ENCODE measurements at regions not wholly inside any gene's neighbourhood (a gene's known extent, or its start where the extent isn't known, plus 50 kb on each side); places are given as distances from the start of the nearest gene placed in this dataset.
"Not testable (repeated sequence)": the region's sequence is repeated elsewhere in the genome, so short reads cannot be mapped to it uniquely, and the experiment has no call there.

- POLR2A ChIA-PET; H3K9me3 Mint-ChIP-seq; CTCF ChIA-PET; H3K4me1 Mint-ChIP-seq; H3K36me3 Mint-ChIP-seq (ENCODE audit: low read depth); H3K27me3 Mint-ChIP-seq: not testable (repeated sequence)
- peak; percentile 62 for DNase-seq
- H3K27ac Mint-ChIP-seq, result peak overlapping the region; percentile 85
- H3K4me3 Mint-ChIP-seq, result peak overlapping the region; percentile 96
Measured at GRCh38 chr20:26009402-26010223, 313.0 kb upstream of the ZNF337 start.

DNA sequence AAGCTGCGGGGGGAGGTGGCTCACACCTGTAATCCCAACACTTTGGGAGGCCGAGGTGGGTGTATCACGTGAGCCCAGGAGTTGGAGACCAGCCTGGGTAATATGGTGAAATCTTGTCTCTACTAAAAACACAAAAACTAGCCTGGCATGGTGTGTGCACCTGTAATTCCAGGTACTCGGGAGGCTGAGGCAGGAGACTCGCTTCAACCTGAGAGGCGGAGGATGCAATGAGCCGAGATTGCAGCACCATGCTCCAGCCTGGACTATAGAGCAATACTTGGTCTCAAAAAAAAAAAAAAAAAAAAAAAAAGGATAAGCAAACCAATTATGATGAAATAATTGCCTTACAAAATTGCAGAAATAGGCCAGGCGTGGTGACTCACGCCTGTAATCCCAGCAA is 311.4 kb upstream of the ZNF337 start:
- CTCF ChIA-PET; POLR2A ChIA-PET; H3K36me3 Mint-ChIP-seq (ENCODE audit: low read depth); H3K27me3 Mint-ChIP-seq; DNase-seq; H3K9me3 Mint-ChIP-seq; H3K27ac Mint-ChIP-seq; H3K4me3 Mint-ChIP-seq; H3K4me1 Mint-ChIP-seq: not testable (repeated sequence)

DNA sequence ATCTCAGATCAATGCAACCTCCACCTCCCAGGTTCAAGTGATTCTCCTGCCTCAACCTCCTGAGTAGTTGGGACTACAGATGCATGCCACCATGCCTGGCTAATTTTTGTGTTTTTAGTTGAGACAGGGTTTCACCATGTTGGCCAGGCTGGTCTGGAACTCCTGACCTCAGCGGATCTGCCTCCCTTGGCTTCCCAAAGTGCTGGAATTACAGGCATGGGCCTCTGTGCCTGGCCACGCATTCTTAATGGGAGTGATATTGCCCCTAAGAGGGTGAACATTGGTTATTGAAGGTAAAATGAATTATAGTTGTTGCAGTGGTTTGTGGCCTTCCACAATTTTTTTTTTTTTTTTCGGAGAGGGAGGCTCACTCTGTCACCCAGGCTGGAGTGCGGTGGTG is 309.5 kb upstream of the ZNF337 start:
- H3K27me3 Mint-ChIP-seq; H3K4me1 Mint-ChIP-seq; H3K4me3 Mint-ChIP-seq; H3K27ac Mint-ChIP-seq; POLR2A ChIA-PET; DNase-seq; CTCF ChIA-PET; H3K9me3 Mint-ChIP-seq; H3K36me3 Mint-ChIP-seq (ENCODE audit: low read depth): not testable (repeated sequence)

DNA sequence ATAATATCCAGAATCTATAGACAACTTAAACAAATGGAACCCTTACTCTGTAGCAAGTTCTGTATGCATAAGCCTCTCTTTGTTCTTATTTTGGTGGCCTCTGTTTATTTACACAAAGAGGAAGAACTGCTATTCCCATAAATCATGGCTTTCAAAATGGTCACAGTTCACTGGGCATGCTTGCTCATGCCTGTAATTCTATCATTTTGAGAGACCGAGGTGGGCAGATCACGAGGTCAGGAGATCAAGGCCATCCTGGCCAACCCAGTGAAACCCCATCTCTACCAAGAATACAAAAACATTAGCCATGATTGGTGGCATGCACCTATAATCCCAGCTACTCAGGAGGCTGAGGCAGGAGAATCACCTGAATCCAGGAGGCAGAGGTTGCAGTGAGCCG is 307.3 kb upstream of the ZNF337 start:
- CTCF ChIA-PET; H3K4me3 Mint-ChIP-seq; H3K27me3 Mint-ChIP-seq; H3K36me3 Mint-ChIP-seq (ENCODE audit: low read depth); H3K27ac Mint-ChIP-seq; H3K4me1 Mint-ChIP-seq; POLR2A ChIA-PET; DNase-seq; H3K9me3 Mint-ChIP-seq: not testable (repeated sequence)

DNA sequence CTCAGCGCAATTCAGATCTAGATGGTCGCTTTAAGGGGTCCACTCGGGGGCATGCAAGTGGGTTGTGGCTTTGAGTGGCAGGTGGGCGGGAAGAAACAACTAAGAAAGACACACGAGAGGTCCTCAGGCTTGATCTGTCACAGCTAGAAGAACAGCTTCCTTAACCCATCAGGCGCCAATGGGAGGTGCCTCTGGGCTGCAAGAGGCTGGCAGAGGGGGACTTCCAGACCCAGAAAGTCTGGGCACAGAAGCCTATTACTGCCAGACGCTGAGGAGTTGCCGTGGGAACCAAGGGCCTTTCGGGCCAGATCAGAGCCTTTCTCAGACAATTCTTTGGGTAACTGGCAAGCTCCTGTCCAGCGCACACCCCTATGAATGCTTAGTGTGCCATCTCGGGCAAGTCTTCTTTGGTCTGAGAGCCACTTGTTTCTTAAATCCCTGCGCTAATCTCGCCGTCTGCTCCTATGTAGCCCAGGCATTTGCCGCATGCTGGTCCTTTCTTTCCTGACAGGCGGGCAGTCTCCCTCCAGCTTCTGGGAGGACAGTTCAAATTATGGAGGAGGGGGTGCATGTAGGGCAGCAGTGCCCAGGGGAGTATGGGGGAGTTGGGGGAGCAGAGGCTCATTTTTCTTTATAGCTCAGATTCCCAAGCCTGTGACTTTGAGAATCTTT is 300.9 kb upstream of the ZNF337 start:
- H3K4me3 Mint-ChIP-seq; H3K4me1 Mint-ChIP-seq; H3K27ac Mint-ChIP-seq; DNase-seq; CTCF ChIA-PET; POLR2A ChIA-PET; H3K9me3 Mint-ChIP-seq; H3K36me3 Mint-ChIP-seq (ENCODE audit: low read depth); H3K27me3 Mint-ChIP-seq: not testable (repeated sequence)

DNA sequence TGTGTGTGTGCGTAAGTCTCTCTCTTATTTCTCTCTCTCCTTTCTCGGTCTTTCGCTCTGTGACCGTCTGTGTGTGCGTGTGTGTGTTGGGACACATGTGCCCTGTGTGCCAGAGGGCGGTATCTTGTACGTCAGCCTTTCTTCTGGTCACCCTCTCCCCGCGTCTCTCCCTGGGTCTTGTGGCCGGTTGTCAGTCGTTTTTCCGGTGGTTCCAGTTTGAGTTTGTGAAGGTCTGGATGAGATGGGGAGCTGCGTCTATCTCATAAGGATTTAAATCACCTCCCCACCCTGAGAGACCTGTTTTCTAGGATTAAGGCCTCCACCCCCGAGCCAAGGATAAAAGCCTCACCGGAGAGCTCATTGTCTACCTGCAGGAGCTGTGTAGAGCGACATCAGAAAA is 295.5 kb upstream of the ZNF337 start:
- H3K27ac Mint-ChIP-seq, result no peak overlapping the region
- no peak for DNase-seq
- ChIA-PET POLR2A (no interaction called here), CTCF (no interaction called here)
- peaks cover 1% of the 10 kb centered on the region for H3K4me1 Mint-ChIP-seq
- no peak overlapping the region for H3K4me3 Mint-ChIP-seq
- H3K36me3 Mint-ChIP-seq (ENCODE audit: low read depth), result no peaks in the 10 kb centered on the region
- H3K9me3 Mint-ChIP-seq, result no peaks in the 10 kb centered on the region
- H3K27me3 Mint-ChIP-seq, result no peaks in the 10 kb centered on the region

- no peak for DNase-seq
- CTCF ChIA-PET, result no interaction called here
- Mint-ChIP-seq H3K27me3 (no peaks in the 10 kb centered on the region), H3K4me1 (peaks cover 1% of the 10 kb centered on the region), H3K36me3 (ENCODE audit: low read depth) (no peaks in the 10 kb centered on the region), H3K9me3 (no peaks in the 10 kb centered on the region), H3K27ac (no peak overlapping the region), H3K4me3 (no peak overlapping the region)
- POLR2A ChIA-PET, result no interaction called here
Measured at GRCh38 chr20:25991756-25992130, 295.1 kb upstream of the ZNF337 start.

DNA sequence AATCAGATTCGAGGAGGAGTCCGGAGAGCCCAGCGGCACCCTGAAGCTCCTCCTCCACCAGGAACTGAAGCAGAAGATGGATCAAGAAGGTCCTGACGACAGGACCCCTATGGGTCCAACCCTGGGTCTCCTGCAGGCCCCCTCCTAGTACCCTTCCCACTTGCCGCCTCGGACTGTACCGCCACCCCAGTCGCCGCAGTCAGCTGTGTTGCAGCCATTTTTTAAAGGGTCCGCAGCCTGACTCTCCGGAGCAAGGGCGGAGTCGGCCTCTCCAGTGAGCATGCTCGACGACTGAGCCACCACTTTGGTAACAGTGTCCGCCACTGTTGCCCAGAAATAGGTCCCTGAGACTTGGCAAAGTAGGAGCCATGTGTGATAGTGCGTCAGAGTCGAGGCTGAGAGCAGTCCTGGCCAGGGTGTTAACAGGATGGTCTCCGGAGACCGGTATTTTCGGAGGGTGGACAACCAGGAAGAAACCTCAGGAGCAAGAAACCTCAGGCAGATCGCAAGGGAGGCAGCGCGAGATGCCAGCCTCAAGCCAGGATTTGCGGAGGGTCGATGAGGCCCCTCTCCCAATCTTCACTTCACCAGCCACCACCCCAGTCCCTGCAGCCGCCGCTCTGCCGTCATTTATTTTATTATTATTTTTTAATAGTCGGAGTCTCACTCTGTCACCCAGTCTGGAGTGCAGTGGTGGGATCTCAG is 294.6 kb upstream of the ZNF337 start:
- no peaks in the 10 kb centered on the region for H3K9me3 Mint-ChIP-seq
- no peak overlapping the region for H3K4me3 Mint-ChIP-seq
- CTCF ChIA-PET, result no interaction called here
- peaks cover 1% of the 10 kb centered on the region for H3K4me1 Mint-ChIP-seq
- no peaks in the 10 kb centered on the region for H3K36me3 Mint-ChIP-seq (ENCODE audit: low read depth)
- H3K27me3 Mint-ChIP-seq, result no peaks in the 10 kb centered on the region
- POLR2A ChIA-PET, result no interaction called here
- no peak overlapping the region for H3K27ac Mint-ChIP-seq
- DNase-seq, result no peak

DNA sequence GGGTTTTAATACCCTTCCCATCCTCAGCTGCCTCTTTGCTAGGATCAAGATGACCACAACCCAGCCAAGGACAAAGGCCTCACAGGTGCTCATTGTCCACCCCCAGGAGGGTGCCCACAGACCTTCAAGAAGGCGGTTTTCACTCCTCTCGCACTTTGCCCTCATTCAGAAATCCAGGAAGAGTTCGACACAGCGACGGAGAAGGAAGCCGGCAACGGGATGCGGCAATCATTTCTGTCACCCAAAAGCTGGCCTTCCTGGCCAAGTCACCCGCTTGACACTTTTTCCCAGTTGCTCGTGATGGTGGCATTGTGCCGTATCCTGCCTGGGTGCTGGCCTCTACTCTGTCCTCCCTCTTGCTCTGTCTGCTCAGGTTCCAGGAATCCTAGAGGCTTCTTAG is 293.0 kb upstream of the ZNF337 start:
- H3K4me3 Mint-ChIP-seq; H3K36me3 Mint-ChIP-seq (ENCODE audit: low read depth); H3K27me3 Mint-ChIP-seq; CTCF ChIA-PET; H3K9me3 Mint-ChIP-seq; H3K27ac Mint-ChIP-seq; H3K4me1 Mint-ChIP-seq; POLR2A ChIA-PET; DNase-seq: not testable (repeated sequence)

DNA sequence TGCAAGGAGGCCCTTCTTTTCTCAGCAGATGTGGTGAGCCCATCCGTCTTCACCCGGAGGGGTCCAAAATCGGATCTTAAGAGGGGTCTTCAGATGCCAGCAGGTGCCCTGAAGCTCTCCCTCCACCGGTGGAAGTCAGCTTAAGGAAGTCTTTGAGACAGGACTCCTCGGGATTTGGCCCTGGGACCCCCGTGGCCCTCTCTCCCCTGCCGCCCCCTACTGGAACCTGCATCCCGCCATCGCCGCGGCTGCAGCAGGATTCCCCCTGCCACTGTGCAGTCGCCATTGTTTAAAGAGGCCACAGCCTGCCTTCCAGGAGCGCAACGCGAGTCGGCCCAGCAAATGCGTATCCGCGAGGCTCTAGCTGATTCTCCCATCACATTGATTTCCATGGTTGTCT is 292.5 kb upstream of the ZNF337 start:
- POLR2A ChIA-PET, result no interaction called here
- H3K27me3 Mint-ChIP-seq, result no peaks in the 10 kb centered on the region
- no peak overlapping the region for H3K27ac Mint-ChIP-seq
- no peaks in the 10 kb centered on the region for H3K36me3 Mint-ChIP-seq (ENCODE audit: low read depth)
- H3K4me3 Mint-ChIP-seq, result no peak overlapping the region
- peaks cover 3% of the 10 kb centered on the region for H3K4me1 Mint-ChIP-seq
- CTCF ChIA-PET, result no interaction called here
- H3K9me3 Mint-ChIP-seq, result no peaks in the 10 kb centered on the region
- DNase-seq, result no peak

GRCh38 chr20:25987928-25988560 is 291.4 kb upstream of the ZNF337 start:
- H3K4me1 Mint-ChIP-seq; POLR2A ChIA-PET; H3K36me3 Mint-ChIP-seq (ENCODE audit: low read depth); H3K9me3 Mint-ChIP-seq; H3K27me3 Mint-ChIP-seq; DNase-seq; H3K27ac Mint-ChIP-seq; H3K4me3 Mint-ChIP-seq; CTCF ChIA-PET: not testable (repeated sequence)

GRCh38 chr20:25987073-25987927 is 290.6 kb upstream of the ZNF337 start:
- ChIA-PET POLR2A (no interaction called here), CTCF (no interaction called here)
- peak overlapping the region; percentile 48 for H3K4me3 Mint-ChIP-seq
- peaks cover 5% of the 10 kb centered on the region for H3K4me1 Mint-ChIP-seq
- no peaks in the 10 kb centered on the region for H3K36me3 Mint-ChIP-seq (ENCODE audit: low read depth)
- no peak overlapping the region for H3K27ac Mint-ChIP-seq
- no peaks in the 10 kb centered on the region for H3K27me3 Mint-ChIP-seq
- no peaks in the 10 kb centered on the region for H3K9me3 Mint-ChIP-seq
- DNase-seq, result peak; percentile 40

GRCh38 chr20:25985597-25985996 is 288.9 kb upstream of the ZNF337 start:
- H3K4me3 Mint-ChIP-seq, result no peak overlapping the region
- peaks cover 5% of the 10 kb centered on the region for H3K4me1 Mint-ChIP-seq
- no peak for DNase-seq
- CTCF ChIA-PET, result interaction anchor here (0.6 kb wide), 1 partner anchor 9 kb away, joined by 3 read pairs; no protein-coding TSS in a partner anchor
- H3K9me3 Mint-ChIP-seq, result no peaks in the 10 kb centered on the region
- POLR2A ChIA-PET, result no interaction called here
- no peaks in the 10 kb centered on the region for H3K36me3 Mint-ChIP-seq (ENCODE audit: low read depth)
- no peaks in the 10 kb centered on the region for H3K27me3 Mint-ChIP-seq
- no peak overlapping the region for H3K27ac Mint-ChIP-seq

Data from activated CD4-positive, alpha-beta memory T cell treated with anti-CD3 and anti-CD28 coated beads, Interleukin-2, amount 10 ng/mL, durations not matched to agents 7 days and 5 days (primary cell).